Cardiac fibroblast (primary cell): ENCODE measurements at regions not wholly inside any gene's neighbourhood (a gene's known extent, or its start where the extent isn't known, plus 50 kb on each side); places are given as distances from the start of the nearest gene placed in this dataset.

Source experiments
- DNase-seq, 2 donors: peaks; one replicate each; pipeline versions ENCODE4 v3.0.0 to v3.0.0-alpha.2; 2010; ENCODE audit warnings: low read depth in 2 of 2
- H3K4me3 ChIP-seq, 2 donors: replicated peaks in 1 of 2; 1 replicate in 1 of 2; 2 replicates in 1 of 2; pipeline ENCODE4 v1.5.1; 2011; ENCODE audit warnings: low read depth in 2 of 2, low read length in 2 of 2, mild to moderate bottlenecking in 2 of 2, moderate library complexity in 1 of 2
- CTCF ChIP-seq: IDR thresholded peaks from one replicate; pipeline ENCODE4 v1.5.1; 2011; ENCODE audit warnings: low read depth, mild to moderate bottlenecking, low read length, inconsistent platforms

- no peak for DNase-seq
- H3K4me3 ChIP-seq, result no peak overlapping the region
- TF ChIP-seq CTCF, result no peak
Measured at GRCh38 chr21:41626021-41626420, 118.1 kb upstream of the TMPRSS2 start.

DNA sequence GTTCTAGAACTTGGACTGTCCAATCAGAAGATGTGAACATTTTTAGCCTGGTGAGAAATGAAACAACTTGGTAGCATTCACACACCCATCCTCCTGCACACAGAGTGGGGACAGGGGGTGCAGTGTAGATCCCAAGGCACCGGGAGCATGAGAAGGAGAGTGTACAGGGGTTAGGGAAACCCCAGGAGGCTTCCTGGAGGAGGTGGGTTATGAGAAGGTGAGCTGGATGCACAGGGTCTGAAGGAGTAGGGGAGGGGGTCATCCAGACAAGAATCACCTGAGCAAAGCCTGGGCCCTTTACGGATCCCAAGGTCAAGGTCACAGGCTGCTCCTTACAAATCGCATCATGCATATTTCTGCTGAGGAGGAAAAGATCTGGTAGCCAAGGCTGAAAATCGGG is 117.5 kb upstream of the TMPRSS2 start:
- DNase-seq, result no peak
- H3K4me3 ChIP-seq, result no peak overlapping the region
- TF ChIP-seq CTCF, result no peak

DNA sequence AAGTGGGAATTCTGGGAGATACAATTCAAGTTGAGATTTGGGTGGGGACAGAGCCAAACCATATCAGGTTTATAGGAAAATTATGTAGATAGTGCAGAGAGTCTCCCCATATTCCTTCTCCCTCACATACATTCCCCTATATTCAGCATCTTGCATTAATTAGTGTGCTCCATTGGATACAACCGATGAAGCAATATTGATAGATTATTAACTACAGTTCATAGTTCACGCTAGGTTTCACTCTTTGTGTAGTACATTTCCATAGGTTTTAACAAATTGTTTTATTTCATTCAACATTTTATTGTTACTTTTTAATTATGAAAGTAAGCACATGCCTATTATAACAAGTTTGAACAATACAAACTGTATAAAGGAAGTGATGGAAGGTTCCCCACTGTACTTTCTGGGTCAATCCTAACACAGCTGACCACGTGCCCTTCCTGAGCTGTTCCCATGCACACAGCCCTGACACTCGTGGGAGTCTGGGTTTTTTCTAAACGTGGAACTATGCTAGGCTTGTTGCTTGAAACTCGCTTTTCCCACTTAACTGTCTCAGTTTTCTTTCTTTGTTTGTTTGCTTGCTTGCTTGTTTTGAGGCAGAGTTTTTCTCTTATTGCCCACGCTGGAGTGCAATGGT is 116.8 kb upstream of the TMPRSS2 start:
- no peak overlapping the region for H3K4me3 ChIP-seq
- DNase-seq, result no peak
- TF ChIP-seq CTCF, result no peak

DNA sequence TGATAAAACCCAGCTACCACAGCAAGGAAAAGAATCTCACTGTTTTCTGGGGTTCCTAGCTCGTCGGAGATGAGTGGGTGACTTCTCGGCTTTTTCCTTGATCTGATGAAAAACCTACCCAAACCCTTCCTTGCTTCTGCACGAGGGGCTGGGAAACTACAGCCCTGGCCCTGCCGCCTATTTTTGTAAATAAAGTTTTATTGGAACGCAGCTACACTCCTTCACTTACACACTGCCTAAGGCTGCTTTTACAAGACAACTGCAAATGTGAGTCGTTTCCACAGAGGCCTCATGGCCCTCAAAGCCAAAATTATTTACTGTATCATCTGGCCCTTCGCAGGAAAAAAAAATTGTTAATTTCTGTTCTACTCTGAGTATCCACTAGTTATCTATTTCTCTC is 116.0 kb upstream of the TMPRSS2 start:
- DNase-seq, result no peak
- no peak for TF ChIP-seq CTCF
- H3K4me3 ChIP-seq, result no peak overlapping the region

DNA sequence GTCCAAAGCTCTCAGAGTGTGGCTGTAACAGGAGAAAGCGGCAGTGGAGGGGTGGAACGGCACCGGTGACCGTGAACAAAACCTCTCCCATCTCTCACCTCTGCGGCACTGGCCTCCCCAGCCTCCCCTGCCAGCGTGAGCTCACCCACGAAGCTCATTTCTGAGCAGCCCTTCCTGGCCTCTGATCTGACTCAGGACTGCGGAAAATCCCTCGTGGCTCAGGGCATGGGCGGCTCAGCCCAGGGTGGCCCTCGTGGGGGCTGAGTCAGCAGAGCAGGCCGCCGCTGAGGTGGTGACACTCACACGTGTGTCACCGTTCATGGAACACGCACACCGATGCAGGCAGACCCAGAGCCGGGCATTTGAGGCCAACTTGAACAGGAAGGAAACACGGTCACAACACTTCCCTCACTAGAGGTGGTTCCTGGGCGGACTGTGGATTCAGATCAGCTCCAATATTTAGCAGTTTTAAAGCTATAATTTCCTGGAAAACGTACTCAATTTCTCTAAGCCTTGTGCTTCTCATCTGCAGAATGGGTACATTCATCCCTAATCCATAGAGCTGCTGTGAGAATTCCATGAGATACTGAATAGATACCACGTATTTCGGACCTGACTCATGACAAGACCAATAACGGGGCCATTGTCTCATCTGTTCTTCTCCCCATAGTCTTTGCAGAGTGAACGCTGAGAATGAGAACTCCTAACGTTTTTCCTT is 115.0 kb upstream of the TMPRSS2 start:
- TF ChIP-seq CTCF, result no peak
- no peak overlapping the region for H3K4me3 ChIP-seq
- DNase-seq, result peak in 1 of 2 donors; percentile 66

DNA sequence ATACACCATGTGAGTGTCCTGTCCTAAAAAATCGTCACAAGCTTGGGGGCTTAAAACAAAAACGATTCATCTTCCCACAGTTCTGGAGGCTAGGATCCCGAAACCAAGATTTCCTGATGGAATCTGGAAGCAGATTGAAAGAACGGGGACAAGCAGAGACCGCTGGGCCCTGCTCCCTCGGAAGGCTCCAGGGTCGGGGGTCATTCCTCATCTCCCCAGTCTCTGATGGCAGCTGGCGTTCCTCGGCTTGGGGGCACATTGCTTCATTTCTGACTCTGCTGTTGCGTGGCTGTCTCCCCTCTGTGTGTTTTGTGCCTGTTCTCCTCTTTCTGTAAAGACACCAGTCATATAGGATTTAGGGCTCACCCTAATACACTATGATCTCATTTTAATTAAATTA is 114.2 kb upstream of the TMPRSS2 start:
- H3K4me3 ChIP-seq, result no peak overlapping the region
- no peak for TF ChIP-seq CTCF
- DNase-seq, result no peak

- DNase-seq, result no peak
- no peak overlapping the region for H3K4me3 ChIP-seq
- no peak for TF ChIP-seq CTCF
Measured at GRCh38 chr21:41621513-41621912, 113.6 kb upstream of the TMPRSS2 start.
